KBM-7 (cell line): ENCODE measurements at regions not wholly inside any gene's neighbourhood (a gene's known extent, or its start where the extent isn't known, plus 50 kb on each side); places are given as distances from the start of the nearest gene placed in this dataset.

Source experiments
- DNase-seq: peaks from one replicate; pipeline ENCODE4 v3.0.0-alpha.2; 2015
- in situ Hi-C: fragments of 300-500 bp; cut with MboI; formaldehyde crosslinking; loops from 2 replicates; pipeline ENCODE4 v1.14.3; 2020; ENCODE audit warnings: low sequenced_read_pairs, low pct_unique_long_range_greater_than_20kb, mixed read lengths

DNA sequence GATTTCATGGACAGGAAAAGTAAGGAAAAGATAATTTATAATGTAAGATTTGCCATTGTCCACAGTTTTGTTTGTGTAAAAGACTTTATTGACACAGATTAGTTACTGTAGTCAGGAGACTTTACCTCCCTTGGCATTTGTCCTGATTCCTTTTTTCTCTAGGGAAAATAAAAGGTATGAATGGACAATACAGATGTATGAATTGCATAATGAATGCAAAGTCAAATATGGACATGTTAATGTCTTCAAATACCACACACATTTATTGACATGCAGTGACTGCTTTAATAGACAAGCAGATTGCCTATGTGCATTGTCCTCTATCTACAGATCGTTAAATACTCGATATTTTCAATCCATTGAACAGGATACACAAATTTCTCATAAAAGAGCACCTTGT, 999.7 kb upstream of the SEL1L start:
- no peak for DNase-seq
- in situ Hi-C loops, result no loop called here

DNA sequence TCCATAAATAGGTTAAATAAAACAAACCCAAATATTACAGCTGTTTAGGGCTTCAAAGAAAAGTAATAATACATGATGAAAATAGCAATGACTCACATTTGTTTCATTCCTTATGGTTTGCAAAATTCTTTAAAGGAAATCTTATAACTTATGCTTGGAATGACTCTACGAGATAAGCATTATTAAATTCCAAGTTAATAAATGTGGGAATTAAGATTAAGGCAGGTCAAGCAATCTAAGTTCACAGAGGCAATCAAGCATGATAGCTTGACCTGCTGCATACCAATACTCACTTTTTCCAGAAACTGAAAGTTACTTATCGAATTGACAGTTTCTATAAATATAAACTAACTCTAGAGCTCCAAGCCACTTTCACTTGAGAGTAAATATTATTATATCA, 1002.9 kb upstream of the SEL1L start:
- no peak for DNase-seq
- in situ Hi-C loops, result no loop called here

DNA sequence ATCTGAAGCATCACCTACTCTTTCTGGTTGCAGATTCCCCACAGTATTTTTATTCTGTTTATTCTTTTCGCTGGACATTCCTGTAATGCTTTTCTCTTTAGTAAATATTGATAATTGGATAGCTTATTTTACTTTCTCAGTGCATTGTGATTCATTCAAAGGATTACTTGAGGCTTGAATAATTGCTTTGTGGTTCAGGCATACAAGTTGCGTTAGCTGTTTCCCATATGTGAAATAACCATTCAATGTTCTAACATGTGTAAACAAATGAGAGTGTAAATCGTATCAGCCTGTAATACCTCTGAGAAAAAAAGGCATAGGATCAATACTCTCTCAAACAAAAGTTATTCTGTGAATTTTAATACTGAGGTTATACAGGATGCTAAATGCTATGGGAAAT, 1004.2 kb upstream of the SEL1L start:
- in situ Hi-C loops, result no loop called here
- no peak for DNase-seq

DNA sequence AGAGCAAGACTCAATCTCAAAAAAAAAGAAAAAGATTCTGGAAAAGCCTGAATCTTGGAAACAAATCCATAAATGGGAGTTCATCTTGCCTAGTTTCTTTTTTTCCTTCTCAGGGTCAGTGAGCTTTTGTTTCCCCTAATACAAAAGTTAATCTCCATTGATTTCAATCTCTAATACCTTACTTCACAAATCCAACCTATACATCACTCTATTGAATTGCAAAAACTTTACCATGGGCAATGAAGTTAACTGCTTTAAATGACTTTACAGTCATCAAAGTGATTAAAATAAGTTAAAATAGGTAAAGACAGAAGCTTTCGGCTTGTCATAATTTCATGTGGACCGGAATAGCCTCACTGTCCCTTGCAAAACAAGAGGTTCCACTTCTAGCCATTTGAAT, 1012.7 kb upstream of the SEL1L start:
- no peak for DNase-seq
- in situ Hi-C loops, result no loop called here

DNA sequence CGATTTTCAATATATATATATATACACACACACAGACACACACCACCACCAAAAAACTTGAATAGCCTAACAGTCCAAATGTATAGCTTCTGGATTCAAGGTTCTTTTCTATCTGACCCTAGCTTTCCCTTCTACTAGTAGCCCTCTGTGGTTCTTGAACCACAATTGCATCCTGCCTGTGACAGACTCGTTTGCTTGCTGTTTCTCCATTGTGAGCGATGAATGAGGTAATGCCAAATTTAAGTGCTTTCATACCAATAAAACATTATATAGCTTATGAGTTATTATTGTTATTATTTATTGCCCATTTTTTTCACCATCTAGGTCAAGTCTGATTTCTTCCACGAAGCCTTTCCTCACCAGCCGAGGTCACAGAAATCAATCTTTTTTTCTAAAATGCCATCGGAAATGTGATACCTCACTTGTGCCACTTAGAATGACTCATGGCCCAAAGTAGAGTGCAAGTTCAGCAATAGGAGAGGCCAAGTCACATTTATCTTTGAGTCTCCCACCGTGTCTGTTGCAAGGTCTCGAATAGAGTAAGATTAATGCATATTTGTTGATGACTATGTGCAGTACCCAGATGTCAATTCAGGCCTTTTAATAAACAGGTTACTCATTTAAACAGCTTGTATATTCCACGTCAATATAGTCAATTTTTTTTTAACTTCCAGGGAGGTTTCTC, 1015.8 kb upstream of the SEL1L start:
- in situ Hi-C loops, result no loop called here
- DNase-seq, result no peak

DNA sequence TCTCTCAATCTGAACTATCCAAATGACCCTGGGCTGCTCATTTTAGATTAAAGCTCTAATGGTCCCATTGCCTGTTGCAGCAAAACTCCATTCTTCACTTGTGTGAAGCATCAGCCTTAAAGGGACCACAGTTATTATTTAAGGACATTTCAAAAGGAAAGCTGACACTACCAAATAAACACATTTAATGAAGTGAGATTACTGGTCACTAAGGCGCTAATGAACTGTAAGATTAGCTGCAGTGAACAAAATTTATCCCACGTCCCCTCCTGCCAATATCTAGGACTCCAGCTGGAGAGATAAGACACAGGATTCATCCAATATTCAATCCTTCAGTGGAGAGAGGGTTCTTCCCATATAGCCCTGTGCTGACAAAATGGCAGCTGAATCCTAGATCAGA, 1029.2 kb upstream of the SEL1L start:
- DNase-seq, result no peak
- in situ Hi-C loops, result no loop called here

DNA sequence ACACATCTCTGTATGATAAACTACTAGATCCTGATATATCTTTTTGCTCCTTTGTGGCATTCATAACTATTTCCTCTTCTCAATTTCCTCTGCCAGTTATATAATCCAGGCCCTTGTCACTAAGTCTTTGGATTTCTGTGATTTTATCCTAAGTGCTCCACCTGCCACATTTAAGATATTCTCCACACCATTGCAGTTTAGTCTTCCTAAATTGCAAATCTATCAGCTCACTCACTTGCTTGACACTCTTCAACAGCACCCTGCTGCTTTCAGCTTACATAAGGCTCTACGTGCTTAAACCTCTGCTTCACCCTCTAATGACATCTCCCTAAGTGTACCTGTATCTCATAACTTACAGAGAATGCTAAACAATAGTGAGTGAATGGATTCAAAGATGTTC, 1032.2 kb upstream of the SEL1L start:
- in situ Hi-C loops, result no loop called here

DNA sequence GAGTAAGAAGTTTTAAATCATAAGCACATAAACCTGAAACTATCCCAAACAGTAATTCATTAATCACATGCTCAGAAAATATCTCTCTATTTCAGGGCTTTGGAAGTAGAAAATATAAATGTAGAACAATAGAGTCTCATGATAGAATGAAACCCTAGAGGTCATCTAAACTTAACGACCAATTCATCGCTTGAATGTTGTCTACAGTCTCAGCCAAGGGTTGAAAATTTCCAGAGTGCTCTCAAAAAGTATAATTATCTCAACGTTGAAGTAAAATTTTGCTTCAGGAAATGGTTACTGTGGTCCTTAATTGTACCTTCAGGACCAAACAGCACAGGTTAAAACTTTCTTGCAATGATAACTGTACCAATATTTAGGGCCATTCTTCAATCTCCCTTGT, 1053.6 kb upstream of the SEL1L start:
- in situ Hi-C loops, result no loop called here
- DNase-seq, result no peak

More for the DNA sequence above, 1032.2 kb upstream of the SEL1L start:
- DNase-seq, result no peak

DNA sequence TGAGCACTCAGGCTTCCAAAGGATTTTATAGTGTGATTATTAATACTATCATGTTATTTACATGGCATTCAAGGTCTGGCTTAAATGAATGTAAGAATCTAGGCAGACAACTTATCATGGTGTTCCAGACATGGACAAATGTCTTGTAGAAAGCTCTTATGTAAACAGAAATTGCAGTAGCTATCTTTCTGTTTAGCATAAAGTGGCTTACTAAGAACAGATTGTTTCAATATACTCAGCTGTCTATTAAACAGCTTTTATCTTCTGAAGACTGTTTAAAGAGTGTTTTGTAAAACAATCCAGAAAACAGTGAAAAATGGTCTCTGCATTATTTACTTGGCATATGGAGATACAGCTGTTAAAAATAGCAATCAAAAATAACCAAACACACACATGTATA, 1061.8 kb upstream of the SEL1L start:
- in situ Hi-C loops, result no loop called here
- no peak for DNase-seq

DNA sequence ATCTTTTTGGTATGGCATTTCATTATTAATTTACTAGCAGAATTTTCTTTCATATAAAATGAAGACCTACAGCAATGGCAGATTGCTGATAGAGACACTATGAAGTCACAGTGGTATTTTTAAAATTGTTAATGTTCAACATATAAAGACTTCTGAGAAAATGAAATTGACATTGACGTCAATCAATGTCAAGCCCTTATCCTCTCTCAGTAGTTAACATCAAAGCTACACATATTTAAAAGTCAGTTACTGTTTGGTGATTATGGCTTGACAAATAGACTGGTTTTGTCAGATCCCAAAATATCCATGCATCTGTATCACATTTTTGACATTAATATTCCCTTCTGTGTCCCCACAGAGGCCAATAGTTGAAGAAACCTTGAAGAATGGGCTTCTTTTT, 1069.1 kb upstream of the SEL1L start:
- DNase-seq, result no peak
- in situ Hi-C loops, result no loop called here

DNA sequence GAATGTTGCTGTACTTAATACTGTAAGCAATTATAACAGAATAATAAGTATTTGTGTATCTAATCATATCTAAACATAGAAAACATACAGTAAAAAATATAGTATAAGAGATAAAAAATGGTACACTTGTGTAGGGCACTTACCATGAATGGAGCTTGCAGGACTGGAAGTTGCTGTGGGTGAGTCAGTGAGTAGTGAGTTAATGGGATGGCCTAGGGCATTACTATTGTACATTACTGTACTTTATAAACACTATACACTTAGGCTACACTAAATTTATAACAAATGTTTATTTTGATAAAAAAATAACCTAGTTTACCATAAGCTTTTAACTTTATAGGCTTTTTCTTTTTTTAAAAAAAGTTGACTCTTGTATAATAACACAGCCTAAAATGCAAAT, 1071.2 kb upstream of the SEL1L start:
- in situ Hi-C loops, result no loop called here
- DNase-seq, result no peak

DNA sequence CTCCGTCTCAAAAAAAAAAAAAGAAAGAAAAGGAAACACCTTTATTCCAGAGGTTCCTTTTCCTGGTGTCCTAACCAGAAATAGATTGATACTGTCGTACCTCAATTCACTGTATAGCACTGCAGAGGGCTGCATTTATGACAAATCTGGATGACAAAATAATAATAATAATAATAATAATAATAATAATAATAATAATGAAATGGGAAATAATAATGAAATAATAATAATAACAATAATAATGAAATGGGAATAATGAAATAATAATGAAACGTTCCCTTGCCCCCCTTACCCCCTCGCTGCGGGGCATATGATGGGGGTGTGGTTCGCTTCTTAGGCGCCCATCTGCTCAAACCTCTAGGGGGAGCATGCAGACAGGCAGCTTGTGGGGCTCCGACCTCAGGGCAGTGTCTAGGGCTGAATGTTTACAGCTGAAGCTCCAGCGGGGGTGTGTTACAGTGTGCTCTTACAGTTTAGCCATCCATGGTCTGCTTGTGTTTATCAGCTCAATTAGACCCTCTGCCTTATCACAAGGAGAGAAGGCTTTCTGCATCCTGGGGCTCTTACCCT, 1088.3 kb upstream of the SEL1L start:
- in situ Hi-C loops, result no loop called here
- peak; percentile 1 for DNase-seq

DNA sequence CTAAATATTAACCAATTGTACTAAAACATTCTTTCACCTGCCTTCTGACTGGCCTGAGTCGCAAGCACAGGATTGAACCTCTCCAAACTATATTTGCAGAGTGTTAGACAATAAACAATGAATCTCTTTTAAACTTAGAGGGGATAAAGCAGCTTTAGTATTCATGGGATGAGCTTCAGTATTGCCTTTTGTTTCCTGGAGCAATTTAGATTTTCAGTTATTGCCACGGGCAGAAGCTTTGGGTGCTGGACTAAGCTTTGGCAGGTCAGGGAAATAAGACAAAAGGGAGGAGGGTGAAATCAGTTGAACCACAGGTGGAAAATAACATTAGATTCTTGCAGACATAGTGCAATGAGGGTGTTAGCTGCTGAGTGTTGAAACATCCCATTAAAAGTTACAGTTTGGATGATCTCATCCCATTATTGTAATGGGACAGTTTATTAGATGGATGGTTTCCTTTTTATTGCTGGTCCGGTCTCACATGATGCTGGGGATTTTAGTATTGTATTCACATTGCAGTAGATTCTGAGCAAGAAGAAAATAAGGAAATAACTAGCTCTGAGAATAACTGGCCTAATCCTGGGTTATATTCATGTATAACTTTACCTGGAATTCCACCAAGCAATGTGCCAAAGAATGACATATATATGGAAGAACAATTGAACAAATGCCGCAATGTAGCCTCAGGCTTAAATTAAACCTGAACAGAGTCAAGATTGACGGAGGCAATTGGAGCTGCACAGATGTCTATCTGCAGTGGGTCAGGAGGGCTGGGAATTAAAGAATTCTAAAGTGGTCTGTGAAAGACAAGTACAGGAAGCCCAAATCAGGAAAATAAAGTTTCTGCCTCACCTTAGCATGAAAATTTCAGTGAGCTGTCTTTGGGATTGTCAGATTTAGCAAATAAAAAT, 1092.8 kb upstream of the SEL1L start:
- no peak for DNase-seq
- in situ Hi-C loops, result no loop called here

DNA sequence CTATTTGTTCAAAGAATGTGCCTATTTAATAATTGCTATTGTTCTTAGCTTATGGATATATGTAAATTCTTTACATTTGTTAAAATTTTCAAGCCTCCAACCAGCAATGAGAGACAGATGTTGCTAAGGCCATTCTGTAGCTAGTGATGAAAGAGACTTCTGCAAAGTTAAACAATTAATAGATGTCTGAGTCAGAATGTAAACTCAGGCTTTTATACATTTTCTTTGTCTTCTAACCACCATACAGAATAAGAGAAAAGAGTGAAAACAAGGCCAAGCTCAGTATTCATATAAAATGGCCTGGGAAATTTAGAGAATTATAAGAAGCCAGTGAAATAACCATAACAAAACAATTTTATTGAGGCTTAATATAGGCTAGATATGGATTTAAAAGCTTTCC, 1102.3 kb upstream of the SEL1L start:
- no peak for DNase-seq
- in situ Hi-C loops, result no loop called here

DNA sequence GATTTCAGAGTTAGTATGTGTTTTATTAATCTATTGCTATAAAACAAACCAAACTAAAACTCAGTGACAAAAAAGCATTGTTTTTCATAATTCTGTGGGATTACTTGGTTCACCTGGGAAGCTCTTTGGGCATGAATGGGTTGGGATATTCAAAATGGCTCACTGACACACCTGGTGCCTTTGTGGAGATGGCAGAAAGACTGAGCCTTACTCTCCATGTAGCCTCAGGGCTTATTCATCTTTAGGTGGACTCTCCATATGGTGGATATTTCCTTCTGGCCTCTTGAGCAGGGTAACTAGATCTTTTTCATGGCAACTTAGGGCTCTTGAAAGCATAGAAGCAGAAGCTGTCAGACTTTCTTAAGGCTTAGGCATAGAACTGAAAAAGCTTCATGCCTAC, 1102.8 kb upstream of the SEL1L start:
- in situ Hi-C loops, result no loop called here
- no peak for DNase-seq

DNA sequence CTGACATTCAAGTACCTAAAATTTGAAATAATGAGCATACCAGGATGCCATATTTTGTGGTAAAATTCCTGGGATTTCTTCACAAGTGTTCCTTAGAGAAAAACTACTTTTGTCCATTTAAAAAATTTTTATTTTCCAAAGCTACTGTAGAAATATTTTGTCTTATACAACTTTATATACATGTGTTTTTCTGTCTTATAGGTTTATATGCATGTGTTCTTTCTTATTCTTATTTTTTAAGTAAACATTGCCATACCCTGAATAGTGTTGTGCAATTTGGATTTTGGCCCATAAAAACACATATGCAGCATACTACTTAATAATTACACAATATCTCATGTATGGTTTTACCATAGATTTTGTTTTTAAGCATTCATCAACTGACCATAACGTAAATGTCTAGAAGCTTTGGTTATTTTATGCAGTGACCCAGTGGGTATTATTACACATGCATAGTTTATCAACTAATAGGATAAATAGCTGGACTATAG, 1107.4 kb upstream of the SEL1L start:
- DNase-seq, result no peak
- in situ Hi-C loops, result no loop called here

DNA sequence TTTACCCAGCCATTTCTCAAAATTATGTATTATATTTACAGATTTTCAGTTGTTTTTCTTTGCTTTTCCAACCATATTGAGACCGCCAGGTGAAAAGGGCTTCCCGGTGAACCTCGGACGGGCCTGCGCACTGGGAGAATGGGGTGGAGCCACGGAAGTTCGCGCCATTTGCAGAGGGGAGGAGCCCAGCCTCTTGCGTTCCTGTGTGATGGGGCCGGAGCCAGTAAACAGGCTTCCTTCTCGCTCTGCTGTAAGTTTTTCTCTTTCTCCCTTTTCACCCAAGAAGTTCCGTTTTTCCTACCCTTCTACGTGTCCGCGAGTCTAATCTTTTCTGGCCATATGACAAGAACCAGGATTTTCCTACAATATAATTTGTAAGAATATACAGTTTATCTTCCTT, 1108.8 kb upstream of the SEL1L start:
- no peak for DNase-seq
- in situ Hi-C loops, result no loop called here

DNA sequence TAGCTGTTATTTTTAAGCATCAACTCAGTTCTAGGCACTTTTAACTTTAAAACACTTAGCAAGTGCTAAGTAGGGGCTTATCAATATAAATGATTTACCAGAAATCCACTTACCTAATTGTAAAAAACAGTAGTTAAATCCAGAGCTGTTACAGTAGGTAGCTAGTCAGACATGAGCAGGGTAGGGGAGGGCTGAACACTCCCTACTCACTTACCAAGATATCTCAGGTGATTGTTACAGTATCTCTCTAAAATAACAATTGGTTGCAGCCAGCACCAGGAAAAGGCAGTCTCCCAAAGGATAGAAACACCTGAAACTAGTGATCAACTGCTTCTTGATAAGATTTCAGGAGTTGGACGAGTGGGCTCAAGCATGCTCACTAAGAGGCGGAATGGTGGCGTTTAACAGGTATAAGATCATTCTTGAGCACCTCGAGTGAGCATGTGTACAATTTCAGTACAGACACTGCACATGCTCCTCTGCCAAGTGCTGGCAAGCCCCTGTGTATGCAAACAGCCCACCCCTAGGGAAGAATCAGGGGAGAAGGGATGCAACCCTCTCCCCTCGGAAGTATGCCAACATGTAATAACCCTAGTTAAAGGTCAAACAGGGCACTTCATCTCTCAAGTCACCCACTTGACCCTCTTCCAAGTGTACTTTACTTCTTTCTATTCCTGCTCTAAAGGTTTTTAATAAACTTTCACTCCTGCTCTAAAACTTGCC, 1113.6 kb upstream of the SEL1L start:
- no peak for DNase-seq
- in situ Hi-C loops, result no loop called here

DNA sequence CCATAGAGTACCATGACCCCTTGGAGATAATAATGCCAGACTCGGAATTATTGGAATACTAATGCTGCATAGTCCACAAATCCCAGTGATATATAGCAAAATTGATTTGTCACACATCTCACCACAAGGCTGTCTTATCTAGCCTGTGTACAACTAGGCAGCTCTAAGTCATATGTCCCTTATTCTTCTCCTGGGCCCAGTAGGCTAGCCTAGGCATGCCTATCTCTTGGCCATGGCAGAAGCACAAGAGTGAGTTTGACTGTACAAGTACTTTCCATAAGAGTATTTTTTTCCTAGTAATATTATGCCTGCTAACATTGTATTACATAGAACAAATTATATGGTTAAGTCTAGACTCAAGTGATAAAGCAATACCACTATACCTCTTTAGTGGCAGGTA, 1122.1 kb upstream of the SEL1L start:
- DNase-seq, result no peak
- in situ Hi-C loops, result no loop called here
